HepG2 (cell line): ENCODE measurements at regions not wholly inside any gene's neighbourhood (a gene's known extent, or its start where the extent isn't known, plus 50 kb on each side); places are given as distances from the start of the nearest gene placed in this dataset.

Experiments used
- ATAC-seq: fragments of 200-7000 bp; cut with Tn5 transposase; 3 replicates; pipeline ENCODE4 v1.9.1; 2020; ENCODE audit warnings: mild to moderate bottlenecking, moderate library complexity
- BruUV-seq: library from RNA; stranded (reverse); fragments of 400-500 nt; replicated peaks from 2 replicates; lab custom pipeline; 2021; lab: Mats Ljungman, UMichigan
- CTCF ChIA-PET: fragments of 300-600 bp; formaldehyde crosslinking; extraction: SDS; loops from one replicate; lab custom pipeline; 2021; ENCODE audit warnings: low total read pairs, inconsistent platforms, low intra/inter-chr PET ratio; lab: Yijun Ruan, JAX
- POLR2A ChIA-PET: fragments of 350-600 bp; sonication (Branson Sonifier 250); formaldehyde crosslinking; loops from one replicate; lab custom pipeline; 2020; ENCODE audit warnings: antibody characterized with exemption, inconsistent platforms; lab: Yijun Ruan, JAX
- DNase-seq: peaks from one replicate; pipeline ENCODE4 v3.0.0-alpha.2; 2015; ENCODE audit warnings: low spot score
- FAIRE-seq: peaks from 3 replicates; lab custom pipeline; 2011; peaks lifted over from hg19 to GRCh38; lab: Jason Lieb, UNC
- H2AFZ ChIP-seq: one replicate; pipeline ENCODE4 v1.6.1; 2011; ENCODE audit warnings: low read length, inconsistent platforms
- H3K27ac ChIP-seq: fragments of 300-600 bp; 3 replicates; pipeline ENCODE4 v1.8.0; 2011; ENCODE audit warnings: mixed run types, mild to moderate bottlenecking, mixed read lengths, low read length, inconsistent platforms; ENCODE audit not compliant: insufficient read depth; ENCODE audit errors: extremely low read length
- H3K27me3 ChIP-seq, 2 experiments: fragments of 200-600 bp in 1 of 2; 2 replicates in 1 of 2; 3 replicates in 1 of 2; pipeline versions ENCODE4 v1.6.0 to v1.8.0; 2011; ENCODE audit warnings: low read length in 2 of 2, mild to moderate bottlenecking in 2 of 2, moderate library complexity in 2 of 2, inconsistent platforms in 1 of 2; ENCODE audit not compliant: insufficient read depth in 2 of 2, control insufficient read depth in 1 of 2
- H3K36me3 ChIP-seq, 2 experiments: fragments of 200-600 bp in 1 of 2; replicated peaks in 1 of 2; 2 replicates in 1 of 2; 3 replicates in 1 of 2; pipeline versions ENCODE4 v1.5.1 to v1.8.0; 2011; ENCODE audit warnings: low read length in 2 of 2, inconsistent platforms in 1 of 2; ENCODE audit not compliant: insufficient read depth in 2 of 2, control insufficient read depth in 1 of 2
- H3K4me1 ChIP-seq: 2 replicates; pipeline ENCODE4 v1.5.1; 2012; ENCODE audit warnings: low read length, inconsistent platforms; ENCODE audit not compliant: insufficient read depth
- H3K4me2 ChIP-seq: 2 replicates; pipeline ENCODE4 v1.6.0; 2011; ENCODE audit warnings: low read depth, low read length, inconsistent platforms
- H3K4me3 ChIP-seq, 3 experiments: fragments of 200-600 bp in 1 of 3; sonication (generic), shearing (Covaris generic) in 1 of 3; replicated peaks in 1 of 3; 2 replicates each; pipeline ENCODE4 v1.5.1; 2011 to 2016; ENCODE audit warnings: low read length in 3 of 3, inconsistent platforms in 2 of 3, low read depth in 2 of 3, mild to moderate bottlenecking in 2 of 3, control low read depth in 1 of 3, mixed read lengths in 1 of 3; ENCODE audit not compliant: insufficient read depth in 1 of 3
- H3K79me2 ChIP-seq: one replicate; pipeline ENCODE4 v1.6.1; 2011; ENCODE audit warnings: low read length, inconsistent platforms; ENCODE audit not compliant: insufficient read depth
- H3K9ac ChIP-seq: 2 replicates; pipeline ENCODE4 v1.6.0; 2011; ENCODE audit warnings: mild to moderate bottlenecking, low read depth, low read length, inconsistent platforms; ENCODE audit not compliant: insufficient read depth
- H3K9me3 ChIP-seq: 2 replicates; pipeline ENCODE4 v1.5.1; 2012; ENCODE audit warnings: mild to moderate bottlenecking, low read length
- H4K20me1 ChIP-seq: 2 replicates; pipeline ENCODE4 v1.6.0; 2011; ENCODE audit warnings: inconsistent platforms, mild to moderate bottlenecking, low read length, moderate library complexity; ENCODE audit not compliant: insufficient read depth
- ATF4 ChIP-seq, 2 experiments: fragments of 450-650 bp in 1 of 2; sonication (generic) in 1 of 2; formaldehyde crosslinking; IDR thresholded peaks; 2 replicates each; pipeline versions ENCODE4 v1.5.0 to v1.8.0; 2020 to 2022; ENCODE audit warnings: mild to moderate bottlenecking in 1 of 2, missing genetic modification reagents in 1 of 2
- BORCS8-MEF2B ChIP-seq: sonication (generic); formaldehyde crosslinking; IDR thresholded peaks from 2 replicates; pipeline ENCODE4 v1.8.0; 2022; ENCODE audit warnings: mild to moderate bottlenecking, missing genetic modification reagents
- FIP1L1 ChIP-seq: fragments of 200-400 bp; formaldehyde crosslinking; IDR thresholded peaks from 2 replicates; pipeline ENCODE4 v1.6.1; 2018; ENCODE audit warnings: low read depth, mild to moderate bottlenecking, low read length, moderate library complexity, borderline replicate concordance; ENCODE audit not compliant: insufficient read depth
- FOXJ3 ChIP-seq: sonication (generic); formaldehyde crosslinking; IDR thresholded peaks from 2 replicates; pipeline ENCODE4 v1.4.0; 2020; ENCODE audit warnings: missing genetic modification reagents, mild to moderate bottlenecking, borderline replicate concordance
- HNF4G ChIP-seq, 2 experiments: sonication (generic) in 1 of 2; formaldehyde crosslinking in 1 of 2; IDR thresholded peaks; 2 replicates each; pipeline versions ENCODE4 v1.4.0 to v1.6.1; 2011 to 2020; ENCODE audit warnings: borderline replicate concordance in 2 of 2, low read depth in 2 of 2, mild to moderate bottlenecking in 2 of 2, low read length in 1 of 2, missing genetic modification reagents in 1 of 2, moderate library complexity in 1 of 2
- HOXA3 ChIP-seq: sonication (generic); formaldehyde crosslinking; IDR thresholded peaks from 2 replicates; pipeline ENCODE4 v1.5.0; 2020; ENCODE audit warnings: missing genetic modification reagents
- IKZF1 ChIP-seq: fragments of 450-650 bp; IDR thresholded peaks from 2 replicates; pipeline ENCODE4 v1.7.1; 2016
- RARA ChIP-seq: IDR thresholded peaks from 2 replicates; pipeline ENCODE4 v1.6.1; 2016; ENCODE audit warnings: missing genetic modification reagents, missing compliant biosample characterization
- SP1 ChIP-seq, 2 experiments: fragments of 450-650 bp in 1 of 2; sonication (generic) in 1 of 2; formaldehyde crosslinking in 1 of 2; IDR thresholded peaks; 2 replicates each; pipeline versions ENCODE4 v1.4.0 to v1.6.1; 2016 to 2020; ENCODE audit warnings: missing genetic modification reagents in 1 of 2
- ZBED4 ChIP-seq: sonication (generic); formaldehyde crosslinking; IDR thresholded peaks from 2 replicates; pipeline ENCODE4 v1.4.0; 2020; ENCODE audit warnings: missing genetic modification reagents, borderline replicate concordance
- ZC3H13 ChIP-seq: sonication (generic); formaldehyde crosslinking; IDR thresholded peaks from 2 replicates; pipeline ENCODE4 v1.8.1; 2023; ENCODE audit warnings: mild to moderate bottlenecking, missing genetic modification reagents, moderate library complexity
- in situ Hi-C: cut with HindIII; loops from 2 replicates; pipeline ENCODE4 v1.10.0; 2017; ENCODE audit warnings: low pct_unique_long_range_greater_than_20kb; ENCODE audit not compliant: extremely low pct_ligation_motif_present
- intact Hi-C: fragments of 100-400 bp; cut with micrococcal nuclease; formaldehyde crosslinking; loops from one replicate; pipeline ENCODE4 v1.10.0; 2022; ENCODE audit not compliant: unreplicated experiment
- TF ChIP-seq, protein P1 (sequence below): sonication (generic); formaldehyde crosslinking; IDR thresholded peaks from 2 replicates; pipeline ENCODE4 v1.4.0; 2020; ENCODE audit warnings: mild to moderate bottlenecking, missing genetic modification reagents

GRCh38 chr1:219330669-219331068, 157.0 kb downstream of the LYPLAL1 start (continued):
- peak; percentile 51; the same call in 1 of the 2 replicates for TF ChIP-seq ZBED4 (CRISPR knock-in tag)
- TF ChIP-seq HOXA3 (CRISPR knock-in tag) = peak; percentile 59; the same call in 1 of the 2 replicates
- peak; percentile 64 for TF ChIP-seq RARA (CRISPR knock-in tag)
- peak; percentile 76 for TF ChIP-seq FOXJ3 (CRISPR knock-in tag)
- 0 out of 2 replicates have a peak, but pooled peaks have one; percentile 20 for TF ChIP-seq HNF4G (IDR thresholded peaks at IDR 0.05; ENCODE audit: borderline replicate concordance, low read depth, low read length)
- TF ChIP-seq HNF4G (CRISPR knock-in tag; IDR thresholded peaks at IDR 0.05; ENCODE audit: borderline replicate concordance, low read depth) = no peak
- TF ChIP-seq, all 625 proteins: peak for 98

- no peak for ATAC-seq
- H2AFZ ChIP-seq = no peak overlapping the region
- no peak for FAIRE-seq
- in situ Hi-C loops = no loop called here
- no peaks in the 10 kb centered on the region for H3K9me3 ChIP-seq
- H3K27ac ChIP-seq = no peak overlapping the region
- ChIA-PET POLR2A (interaction anchor here (0.8 to 2.0 kb wide), 4 partner anchors 10 to 157 kb away, joined by 3 to 9 read pairs (median 7); partner anchors contain the start of gene LYPLAL1), CTCF (no interaction called here)
- no peaks in the 10 kb centered on the region for H3K36me3 ChIP-seq
- no peaks in the 10 kb centered on the region for H4K20me1 ChIP-seq
- intact Hi-C loops = no loop called here
- DNase-seq = no peak
- peaks cover 27% of the 10 kb centered on the region for H3K4me1 ChIP-seq
- no TSS peak for BruUV-seq
- H3K9ac ChIP-seq = no peak overlapping the region
- H3K4me2 ChIP-seq = no peak overlapping the region
- H3K79me2 ChIP-seq = no peaks in the 10 kb centered on the region
- H3K4me3 ChIP-seq = no peak overlapping the region
- H3K27me3 ChIP-seq = no peaks in the 10 kb centered on the region
- TF ChIP-seq BORCS8-MEF2B (CRISPR knock-in tag) (no peak), FIP1L1 (no peak), ATF4 (CRISPR knock-in tag; IDR thresholded peaks at IDR 0.05) (no peak), IKZF1 (no peak), SP1 (IDR thresholded peaks at IDR 0.05) (no peak), SP1 (CRISPR knock-in tag; IDR thresholded peaks at IDR 0.05) (no peak), ZC3H13 (CRISPR knock-in tag) (no peak)
- TF ChIP-seq, protein P1, sequence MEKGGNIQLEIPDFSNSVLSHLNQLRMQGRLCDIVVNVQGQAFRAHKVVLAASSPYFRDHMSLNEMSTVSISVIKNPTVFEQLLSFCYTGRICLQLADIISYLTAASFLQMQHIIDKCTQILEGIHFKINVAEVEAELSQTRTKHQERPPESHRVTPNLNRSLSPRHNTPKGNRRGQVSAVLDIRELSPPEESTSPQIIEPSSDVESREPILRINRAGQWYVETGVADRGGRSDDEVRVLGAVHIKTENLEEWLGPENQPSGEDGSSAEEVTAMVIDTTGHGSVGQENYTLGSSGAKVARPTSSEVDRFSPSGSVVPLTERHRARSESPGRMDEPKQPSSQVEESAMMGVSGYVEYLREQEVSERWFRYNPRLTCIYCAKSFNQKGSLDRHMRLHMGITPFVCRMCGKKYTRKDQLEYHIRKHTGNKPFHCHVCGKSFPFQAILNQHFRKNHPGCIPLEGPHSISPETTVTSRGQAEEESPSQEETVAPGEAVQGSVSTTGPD = no peak
Measured at GRCh38 chr1:219330001-219330400, 156.3 kb downstream of the LYPLAL1 start.
